Bronchial epithelial cell (primary cell): ENCODE measurements at regions not wholly inside any gene's neighbourhood (a gene's known extent, or its start where the extent isn't known, plus 50 kb on each side); places are given as distances from the start of the nearest gene placed in this dataset.
"Not testable (repeated sequence)": the region's sequence is repeated elsewhere in the genome, so short reads cannot be mapped to it uniquely, and the experiment has no call there.

ENCODE experiments used
- DNase-seq: peaks from one replicate; pipeline ENCODE4 v3.0.0-alpha.2; 2010; ENCODE audit warnings: low read depth
- FAIRE-seq: peaks from 2 replicates; lab custom pipeline; 2011; peaks lifted over from hg19 to GRCh38; lab: Jason Lieb, UNC
- H3K27me3 ChIP-seq: 2 replicates; pipeline ENCODE4 v1.5.1; 2011; ENCODE audit warnings: low read length; ENCODE audit not compliant: control insufficient read depth, insufficient read depth
- H3K36me3 ChIP-seq: 2 replicates; pipeline ENCODE4 v1.5.1; 2011; ENCODE audit warnings: low read length; ENCODE audit not compliant: control insufficient read depth, insufficient read depth
- H3K4me3 ChIP-seq: 2 replicates; pipeline ENCODE4 v1.5.1; 2011; ENCODE audit warnings: mild to moderate bottlenecking, low read depth, low read length, control low read depth
- CTCF ChIP-seq: IDR thresholded peaks from 2 replicates; pipeline ENCODE4 v1.5.1; 2011; ENCODE audit warnings: mild to moderate bottlenecking, moderate library complexity, low read length, control low read depth, inconsistent platforms; ENCODE audit not compliant: insufficient read depth, severe bottlenecking

DNA sequence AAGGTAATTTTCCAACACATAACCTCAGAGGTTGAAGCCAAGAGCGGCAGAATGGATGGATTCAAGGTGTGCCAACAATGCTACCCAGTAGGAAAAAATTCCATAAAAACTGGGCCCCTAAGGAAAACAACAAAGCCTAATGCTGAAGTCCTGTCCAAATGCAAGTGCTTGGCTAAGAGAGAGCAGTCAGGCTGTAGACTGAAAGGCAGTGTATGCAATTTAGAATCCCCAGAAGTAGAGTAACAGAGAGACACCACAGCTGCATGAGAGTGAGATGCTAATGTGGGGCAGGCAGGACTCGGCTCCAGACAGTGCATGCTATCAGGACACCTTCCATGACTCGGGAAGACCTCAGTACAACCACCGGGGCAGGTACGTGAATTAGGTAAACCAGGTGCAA is 124.5 kb downstream of the ZFAND4 start:
- TF ChIP-seq CTCF: no peak
- H3K4me3 ChIP-seq: no peak overlapping the region
- FAIRE-seq (no peak), DNase-seq (no peak)
- H3K27me3 ChIP-seq: no peaks in the 10 kb centered on the region
- H3K36me3 ChIP-seq: no peaks in the 10 kb centered on the region

- TF ChIP-seq CTCF: no peak
- no peak for DNase-seq
- Histone ChIP-seq H3K36me3 (no peaks in the 10 kb centered on the region), H3K27me3 (no peaks in the 10 kb centered on the region), H3K4me3 (no peak overlapping the region)
- FAIRE-seq: no peak
Measured at GRCh38 chr10:45547207-45547606, 125.4 kb downstream of the ZFAND4 start.

DNA sequence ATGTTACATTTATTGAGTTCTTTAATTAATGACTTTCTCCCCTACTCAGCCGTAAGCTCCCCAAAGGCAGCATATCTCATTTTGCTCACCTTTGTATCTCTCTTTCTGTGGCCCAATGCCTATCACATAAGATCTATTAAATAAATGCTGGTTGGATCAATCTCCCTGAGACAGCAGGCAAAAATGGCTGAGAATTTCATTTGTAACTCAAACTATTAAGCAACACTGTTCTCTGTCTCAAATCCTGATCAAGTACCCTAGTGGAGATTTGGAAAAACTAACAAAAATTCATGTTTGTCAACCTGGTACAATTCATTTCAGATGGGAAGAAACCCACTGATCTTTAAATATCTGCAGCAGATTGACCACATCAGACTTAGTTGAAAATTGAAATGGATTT is 127.4 kb downstream of the ZFAND4 start:
- Histone ChIP-seq H3K36me3 (no peaks in the 10 kb centered on the region), H3K4me3 (no peak overlapping the region), H3K27me3 (no peaks in the 10 kb centered on the region)
- TF ChIP-seq CTCF: no peak
- DNase-seq: no peak
- FAIRE-seq: no peak

GRCh38 chr10:45544191-45544590 is 128.4 kb downstream of the ZFAND4 start:
- no peak for TF ChIP-seq CTCF
- no peak overlapping the region for H3K4me3 ChIP-seq
- H3K36me3 ChIP-seq: no peaks in the 10 kb centered on the region
- no peak for FAIRE-seq
- H3K27me3 ChIP-seq: no peaks in the 10 kb centered on the region
- no peak for DNase-seq

GRCh38 chr10:45541032-45541431 is 131.5 kb downstream of the ZFAND4 start:
- not testable (repeated sequence) for DNase-seq, H3K27me3 ChIP-seq, H3K4me3 ChIP-seq, FAIRE-seq, H3K36me3 ChIP-seq

DNA sequence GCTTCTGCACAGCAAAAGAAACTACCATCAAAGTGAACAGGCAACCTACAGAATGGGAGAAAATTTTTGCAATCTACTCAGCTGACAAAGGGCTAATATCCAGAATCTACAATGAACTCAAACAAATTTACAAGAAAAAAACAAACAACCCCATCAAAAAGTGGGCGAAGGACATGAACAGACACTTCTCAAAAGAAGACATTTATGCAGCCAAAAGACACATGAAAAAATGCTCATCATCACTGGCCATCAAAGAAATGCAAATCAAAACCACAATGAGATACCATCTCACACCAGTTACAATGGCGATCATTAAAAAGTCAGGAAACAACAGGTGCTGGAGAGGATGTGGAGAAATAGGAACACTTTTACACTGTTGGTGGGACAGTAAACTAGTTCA is 132.0 kb downstream of the ZFAND4 start:
- not testable (repeated sequence) for FAIRE-seq, H3K4me3 ChIP-seq, DNase-seq, H3K36me3 ChIP-seq, H3K27me3 ChIP-seq

DNA sequence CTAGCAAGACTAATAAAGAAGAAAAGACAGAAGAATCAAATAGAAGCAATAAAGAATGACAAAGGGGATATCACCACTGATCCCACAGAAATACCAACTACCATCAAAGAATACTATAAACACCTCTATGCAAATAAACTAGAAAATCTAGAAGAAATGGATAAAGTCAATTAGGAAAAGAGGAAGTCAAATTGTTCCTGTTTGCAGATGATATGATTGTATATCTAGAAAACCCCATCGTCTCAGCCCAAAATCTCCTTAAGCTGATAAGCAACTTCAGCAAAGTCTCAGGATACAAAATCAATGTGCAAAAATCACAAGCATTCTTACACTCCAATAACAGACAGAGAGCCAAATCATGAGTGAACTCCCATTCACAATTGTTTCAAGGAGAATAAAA is 133.0 kb downstream of the ZFAND4 start:
- FAIRE-seq, H3K27me3 ChIP-seq, H3K36me3 ChIP-seq, DNase-seq, H3K4me3 ChIP-seq: not testable (repeated sequence)

- H3K36me3 ChIP-seq: no peaks in the 10 kb centered on the region
- DNase-seq (no peak), FAIRE-seq (no peak)
- H3K4me3 ChIP-seq: no peak overlapping the region
- no peak for TF ChIP-seq CTCF
- H3K27me3 ChIP-seq: no peaks in the 10 kb centered on the region
Measured at GRCh38 chr10:45534572-45534971, 138.0 kb downstream of the ZFAND4 start.
